Epithelial cell of proximal tubule (primary cell): ENCODE measurements at regions not wholly inside any gene's neighbourhood (a gene's known extent, or its start where the extent isn't known, plus 50 kb on each side); places are given as distances from the start of the nearest gene placed in this dataset.
A peak's percentile ranks its signal among the peaks of the same experiment; 100 is the strongest.

Source experiments
- DNase-seq: peaks from one replicate; pipeline ENCODE4 v3.0.0-alpha.2; 2011; ENCODE audit warnings: low read depth
- H3K4me3 ChIP-seq: 2 replicates; pipeline ENCODE4 v1.5.1; 2011; ENCODE audit warnings: low read depth, mild to moderate bottlenecking, low read length
- TF ChIP-seq, protein P1 (sequence below): conservative IDR thresholded peaks from 2 replicates; pipeline ENCODE4 v1.5.1; 2012; ENCODE audit warnings: low read depth, mild to moderate bottlenecking, low read length

DNA sequence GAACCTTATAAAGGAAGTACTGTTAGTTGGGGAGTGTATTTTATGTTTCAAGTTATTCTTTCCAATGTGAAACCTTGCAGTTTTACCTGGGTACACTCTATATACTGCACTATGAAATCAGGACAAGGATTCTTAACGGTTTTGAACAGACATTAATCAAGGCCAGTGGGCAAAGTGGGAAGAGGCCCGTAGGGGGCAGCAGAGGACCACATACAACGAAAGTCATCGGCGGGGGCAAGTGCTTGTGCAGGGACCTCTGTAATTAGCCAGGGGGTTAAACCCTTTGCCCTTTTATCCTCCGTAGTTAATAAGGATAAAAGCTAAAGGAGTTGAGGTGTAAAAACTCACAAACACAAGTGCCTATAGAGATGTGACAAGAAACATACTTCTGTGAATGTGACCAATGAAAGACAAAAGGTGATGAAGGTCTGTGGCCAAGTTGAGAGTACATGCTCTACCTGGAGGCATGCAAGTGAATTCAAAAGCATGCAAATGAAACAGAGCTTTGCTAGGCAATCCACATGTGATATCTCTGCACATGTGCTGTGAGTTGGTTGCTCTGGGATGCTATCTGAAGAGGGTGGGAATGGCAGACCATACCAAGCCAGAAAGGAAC is 392.7 kb upstream of the MAN1A1 start:
- DNase-seq = no peak
- TF ChIP-seq, protein P1, sequence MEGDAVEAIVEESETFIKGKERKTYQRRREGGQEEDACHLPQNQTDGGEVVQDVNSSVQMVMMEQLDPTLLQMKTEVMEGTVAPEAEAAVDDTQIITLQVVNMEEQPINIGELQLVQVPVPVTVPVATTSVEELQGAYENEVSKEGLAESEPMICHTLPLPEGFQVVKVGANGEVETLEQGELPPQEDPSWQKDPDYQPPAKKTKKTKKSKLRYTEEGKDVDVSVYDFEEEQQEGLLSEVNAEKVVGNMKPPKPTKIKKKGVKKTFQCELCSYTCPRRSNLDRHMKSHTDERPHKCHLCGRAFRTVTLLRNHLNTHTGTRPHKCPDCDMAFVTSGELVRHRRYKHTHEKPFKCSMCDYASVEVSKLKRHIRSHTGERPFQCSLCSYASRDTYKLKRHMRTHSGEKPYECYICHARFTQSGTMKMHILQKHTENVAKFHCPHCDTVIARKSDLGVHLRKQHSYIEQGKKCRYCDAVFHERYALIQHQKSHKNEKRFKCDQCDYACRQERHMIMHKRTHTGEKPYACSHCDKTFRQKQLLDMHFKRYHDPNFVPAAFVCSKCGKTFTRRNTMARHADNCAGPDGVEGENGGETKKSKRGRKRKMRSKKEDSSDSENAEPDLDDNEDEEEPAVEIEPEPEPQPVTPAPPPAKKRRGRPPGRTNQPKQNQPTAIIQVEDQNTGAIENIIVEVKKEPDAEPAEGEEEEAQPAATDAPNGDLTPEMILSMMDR = peak; percentile 91
- no peak overlapping the region for H3K4me3 ChIP-seq

DNA sequence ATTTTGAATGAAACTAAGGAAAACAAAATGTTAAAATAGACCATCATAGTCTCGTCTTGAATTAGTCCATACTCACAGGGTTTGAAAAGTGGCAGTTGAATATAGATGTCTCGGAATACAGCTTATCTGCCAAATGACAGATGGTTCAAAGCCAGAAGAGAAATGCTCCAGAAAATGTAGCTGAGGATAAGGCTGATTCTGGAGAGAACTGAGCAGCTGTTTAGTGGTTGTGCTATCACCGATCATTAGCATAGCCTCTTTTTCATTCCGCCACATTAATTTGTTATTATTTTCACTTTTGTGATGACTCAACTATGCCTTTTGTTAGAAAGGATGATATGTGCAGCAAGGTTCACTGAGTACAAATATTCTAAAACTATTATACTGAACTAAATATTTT is 390.2 kb upstream of the MAN1A1 start:
- DNase-seq = no peak
- H3K4me3 ChIP-seq = no peak overlapping the region
- TF ChIP-seq, protein P1 = no peak

DNA sequence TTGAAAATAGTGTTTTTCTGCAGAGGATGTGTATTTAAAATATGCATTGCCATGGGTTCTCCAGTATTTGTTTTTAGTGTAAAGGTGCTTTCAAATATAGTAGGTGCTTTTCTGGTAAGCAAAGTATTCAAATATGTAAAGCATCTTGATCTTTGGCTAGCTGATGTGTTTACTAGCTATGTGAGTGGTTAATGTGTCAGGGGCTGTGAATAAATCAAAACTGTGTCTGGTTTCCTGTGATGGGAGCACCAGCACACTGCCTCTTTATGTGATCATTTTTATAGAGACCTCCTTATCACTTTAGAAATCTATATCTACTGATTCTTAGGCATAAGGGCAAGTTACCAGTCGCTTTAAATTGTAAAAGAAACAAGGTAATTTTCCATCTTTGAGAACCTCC is 388.9 kb upstream of the MAN1A1 start:
- H3K4me3 ChIP-seq = no peak overlapping the region
- TF ChIP-seq, protein P1 = no peak
- DNase-seq = no peak

- TF ChIP-seq, protein P1 = no peak
- no peak overlapping the region for H3K4me3 ChIP-seq
- DNase-seq = no peak
Measured at GRCh38 chr6:119736296-119737021, 386.9 kb upstream of the MAN1A1 start.

- no peak overlapping the region for H3K4me3 ChIP-seq
- TF ChIP-seq, protein P1 = no peak
- no peak for DNase-seq
Measured at GRCh38 chr6:119735530-119735929, 386.0 kb upstream of the MAN1A1 start.

- TF ChIP-seq, protein P1 = no peak
- no peak for DNase-seq
Measured at GRCh38 chr6:119734227-119734626, 384.7 kb upstream of the MAN1A1 start.

GRCh38 chr6:119728935-119729334 is 379.4 kb upstream of the MAN1A1 start:
- TF ChIP-seq, protein P1 = no peak
- H3K4me3 ChIP-seq = no peak overlapping the region

More at GRCh38 chr6:119734227-119734626, 384.7 kb upstream of the MAN1A1 start:
- H3K4me3 ChIP-seq = no peak overlapping the region

More at GRCh38 chr6:119728935-119729334, 379.4 kb upstream of the MAN1A1 start:
- no peak for DNase-seq
